Neural progenitor cell (in vitro differentiated cells): ENCODE measurements at regions not wholly inside any gene's neighbourhood (a gene's known extent, or its start where the extent isn't known, plus 50 kb on each side); places are given as distances from the start of the nearest gene placed in this dataset.

Experiments
- DNase-seq: peaks from one replicate; pipeline ENCODE4 v3.0.0-alpha.2; 2016; ENCODE audit warnings: low spot score
- H2AFZ ChIP-seq: fragments of 200-600 bp; sonication (generic); replicated peaks from 2 replicates; pipeline ENCODE4 v1.6.1; 2016; ENCODE audit warnings: antibody characterized with exemption
- H3F3A ChIP-seq: fragments of 200-600 bp; sonication (generic); 2 replicates; pipeline ENCODE4 v1.6.1; 2016; ENCODE audit warnings: antibody characterized with exemption, low read depth
- H3K27ac ChIP-seq: fragments of 200-600 bp; sonication (generic); 2 replicates; pipeline ENCODE4 v1.5.1; 2016; ENCODE audit warnings: mild to moderate bottlenecking
- H3K27me3 ChIP-seq: fragments of 200-600 bp; sonication (generic); 2 replicates; pipeline ENCODE4 v1.6.1; 2016; ENCODE audit warnings: mild to moderate bottlenecking, moderate library complexity
- H3K36me3 ChIP-seq: fragments of 200-600 bp; sonication (generic); 2 replicates; pipeline ENCODE4 v1.5.1; 2016
- H3K4me1 ChIP-seq: fragments of 200-600 bp; sonication (generic); 2 replicates; pipeline ENCODE4 v1.6.1; 2016; ENCODE audit warnings: mixed run types
- H3K4me2 ChIP-seq: fragments of 200-600 bp; sonication (generic); 2 replicates; pipeline ENCODE4 v1.6.1; 2016
- H3K4me3 ChIP-seq: fragments of 200-600 bp; sonication (generic); 2 replicates; pipeline ENCODE4 v1.5.1; 2016
- H3K79me2 ChIP-seq: fragments of 200-600 bp; sonication (generic); 2 replicates; pipeline ENCODE4 v1.6.1; 2016; ENCODE audit warnings: low read depth
- H3K9ac ChIP-seq: fragments of 200-600 bp; sonication (generic); 2 replicates; pipeline ENCODE4 v1.6.1; 2016
- H3K9me3 ChIP-seq: fragments of 200-600 bp; sonication (generic); 2 replicates; pipeline ENCODE4 v1.5.1; 2016; ENCODE audit warnings: low read depth
- H4K20me1 ChIP-seq: fragments of 200-600 bp; sonication (generic); 2 replicates; pipeline ENCODE4 v1.6.1; 2016; ENCODE audit warnings: low read depth
- H3K27ac Mint-ChIP-seq: 3 replicates; pipeline ENCODE4 v1.8.0; 2021; ENCODE audit warnings: mixed read lengths
- H3K27me3 Mint-ChIP-seq: 2 replicates; pipeline ENCODE4 v1.8.0; 2022; ENCODE audit warnings: low read depth, mild to moderate bottlenecking, inconsistent platforms, moderate library complexity, mixed read lengths; ENCODE audit not compliant: insufficient read depth
- H3K36me3 Mint-ChIP-seq: 3 replicates; pipeline ENCODE4 v1.8.0; 2021; ENCODE audit warnings: mixed read lengths
- H3K4me1 Mint-ChIP-seq: 3 replicates; pipeline ENCODE4 v1.8.0; 2021; ENCODE audit warnings: mixed read lengths
- H3K4me3 Mint-ChIP-seq: 3 replicates; pipeline ENCODE4 v1.8.0; 2021; ENCODE audit warnings: mild to moderate bottlenecking, moderate library complexity, mixed read lengths
- H3K9me3 Mint-ChIP-seq: 3 replicates; pipeline ENCODE4 v1.8.0; 2020; ENCODE audit warnings: mixed read lengths
- CTCF ChIP-seq: fragments of 200-600 bp; sonication (generic); IDR thresholded peaks from 2 replicates; pipeline ENCODE4 v1.5.1; 2017; ENCODE audit warnings: antibody characterized with exemption, mild to moderate bottlenecking
- EZH2 ChIP-seq: fragments of 200-600 bp; sonication (generic); IDR thresholded peaks from 2 replicates; pipeline ENCODE4 v1.6.1; 2017; ENCODE audit warnings: antibody characterized with exemption, mild to moderate bottlenecking, moderate library complexity
- EZH2phosphoT487 ChIP-seq: fragments of 200-600 bp; sonication (generic); IDR thresholded peaks from 2 replicates; pipeline ENCODE4 v1.6.1; 2017; ENCODE audit warnings: antibody characterized with exemption

GRCh38 chr1:34361781-34362357 lies 185.2 kb downstream of the C1orf94 start:
- no peak overlapping the region for H3K4me3 Mint-ChIP-seq
- DNase-seq, result no peak
- H3K27me3 ChIP-seq, result no peaks in the 10 kb centered on the region

GRCh38 chr1:34362949-34363348 lies 186.2 kb downstream of the C1orf94 start:
- H3K9me3 Mint-ChIP-seq, result no peaks in the 10 kb centered on the region
- no peaks in the 10 kb centered on the region for H3K9me3 ChIP-seq
- no peak overlapping the region for H3K27ac ChIP-seq
- no peaks in the 10 kb centered on the region for H3K36me3 Mint-ChIP-seq
- no peaks in the 10 kb centered on the region for H4K20me1 ChIP-seq
- H3K9ac ChIP-seq, result no peak overlapping the region
- no peaks in the 10 kb centered on the region for H3K4me1 Mint-ChIP-seq
- H3K27me3 Mint-ChIP-seq, result peaks cover 6% of the 10 kb centered on the region
- H3K4me3 ChIP-seq, result no peak overlapping the region
- no peak overlapping the region for H3K27ac Mint-ChIP-seq
- H3K4me1 ChIP-seq, result no peaks in the 10 kb centered on the region
- no peak for TF ChIP-seq EZH2
- TF ChIP-seq EZH2phosphoT487, result no peak
- no peak for TF ChIP-seq CTCF
- no peaks in the 10 kb centered on the region for H3K79me2 ChIP-seq
- no peak for DNase-seq
- no peak overlapping the region for H3K4me3 Mint-ChIP-seq
- no peak overlapping the region for H2AFZ ChIP-seq
- no peaks in the 10 kb centered on the region for H3F3A ChIP-seq
- H3K4me2 ChIP-seq, result no peak overlapping the region
- no peaks in the 10 kb centered on the region for H3K36me3 ChIP-seq
- no peaks in the 10 kb centered on the region for H3K27me3 ChIP-seq

More at GRCh38 chr1:34361781-34362357, 185.2 kb downstream of the C1orf94 start:
- Histone ChIP-seq H3F3A (no peaks in the 10 kb centered on the region), H3K4me3 (no peak overlapping the region), H3K4me2 (no peak overlapping the region), H4K20me1 (no peaks in the 10 kb centered on the region), H3K36me3 (no peaks in the 10 kb centered on the region), H3K79me2 (no peaks in the 10 kb centered on the region), H3K9me3 (no peaks in the 10 kb centered on the region), H3K27ac (no peak overlapping the region), H2AFZ (no peak overlapping the region), H3K9ac (no peak overlapping the region), H3K4me1 (no peaks in the 10 kb centered on the region)
- no peak overlapping the region for H3K27ac Mint-ChIP-seq
- no peaks in the 10 kb centered on the region for H3K4me1 Mint-ChIP-seq
- no peaks in the 10 kb centered on the region for H3K36me3 Mint-ChIP-seq
- H3K27me3 Mint-ChIP-seq, result peaks cover 6% of the 10 kb centered on the region
- TF ChIP-seq CTCF, result no peak
- TF ChIP-seq EZH2phosphoT487, result no peak
- no peak for TF ChIP-seq EZH2
- H3K9me3 Mint-ChIP-seq, result no peaks in the 10 kb centered on the region

- no peaks in the 10 kb centered on the region for H3K36me3 Mint-ChIP-seq
- Histone ChIP-seq H4K20me1 (no peaks in the 10 kb centered on the region), H3K9me3 (no peaks in the 10 kb centered on the region), H3K27me3 (no peaks in the 10 kb centered on the region), H3K4me2 (no peak overlapping the region), H2AFZ (no peak overlapping the region), H3K4me1 (no peaks in the 10 kb centered on the region), H3F3A (no peaks in the 10 kb centered on the region), H3K79me2 (no peaks in the 10 kb centered on the region), H3K36me3 (no peaks in the 10 kb centered on the region), H3K27ac (no peak overlapping the region), H3K4me3 (no peak overlapping the region), H3K9ac (no peak overlapping the region)
- no peaks in the 10 kb centered on the region for H3K4me1 Mint-ChIP-seq
- DNase-seq, result no peak
- H3K27me3 Mint-ChIP-seq, result peaks cover 6% of the 10 kb centered on the region
- H3K4me3 Mint-ChIP-seq, result no peak overlapping the region
- H3K9me3 Mint-ChIP-seq, result no peaks in the 10 kb centered on the region
- H3K27ac Mint-ChIP-seq, result no peak overlapping the region
- TF ChIP-seq EZH2phosphoT487 (no peak), CTCF (no peak)
Measured at GRCh38 chr1:34363447-34363846, 186.7 kb downstream of the C1orf94 start.
